Lung microvascular endothelial cell (primary cell): ENCODE measurements at regions not wholly inside any gene's neighbourhood (a gene's known extent, or its start where the extent isn't known, plus 50 kb on each side); places are given as distances from the start of the nearest gene placed in this dataset.

Experiments used
- DNase-seq, 2 donors: peaks; one replicate each; pipeline versions ENCODE4 v3.0.0 to v3.0.0-alpha.2; 2010; ENCODE audit warnings: low read depth in 2 of 2

DNA sequence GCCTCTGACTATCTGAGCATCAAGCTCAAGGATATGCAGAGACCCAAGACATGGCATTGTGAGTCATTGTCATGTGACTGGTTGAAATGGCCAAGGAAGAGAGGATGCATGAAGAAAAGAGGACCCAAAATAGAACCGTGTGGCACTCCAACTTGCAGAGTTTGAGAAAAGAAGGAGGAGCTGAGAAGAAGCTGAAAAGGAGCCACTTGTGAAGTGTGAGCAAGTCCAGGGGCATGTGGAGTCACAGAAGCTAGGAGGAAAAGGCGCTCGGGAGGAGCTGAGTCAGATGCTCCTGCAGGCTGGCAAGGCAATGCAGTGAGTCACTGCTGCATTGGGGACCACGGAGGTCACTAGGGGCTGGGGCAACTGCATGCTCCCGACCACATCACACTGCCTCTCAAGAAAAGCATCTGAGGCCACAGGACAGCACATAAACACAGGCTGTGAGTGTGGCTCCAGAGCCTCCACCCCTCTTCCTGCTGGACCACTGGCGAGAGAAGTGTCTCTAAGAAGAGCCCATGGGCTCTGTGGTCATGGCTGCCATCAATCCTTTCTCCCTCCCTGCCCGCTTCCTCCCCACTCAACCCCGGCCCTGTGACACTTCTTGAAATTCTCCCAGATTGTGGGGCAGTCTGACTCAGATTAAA, 197.6 kb downstream of the DRD1 start:
- DNase-seq = no peak

DNA sequence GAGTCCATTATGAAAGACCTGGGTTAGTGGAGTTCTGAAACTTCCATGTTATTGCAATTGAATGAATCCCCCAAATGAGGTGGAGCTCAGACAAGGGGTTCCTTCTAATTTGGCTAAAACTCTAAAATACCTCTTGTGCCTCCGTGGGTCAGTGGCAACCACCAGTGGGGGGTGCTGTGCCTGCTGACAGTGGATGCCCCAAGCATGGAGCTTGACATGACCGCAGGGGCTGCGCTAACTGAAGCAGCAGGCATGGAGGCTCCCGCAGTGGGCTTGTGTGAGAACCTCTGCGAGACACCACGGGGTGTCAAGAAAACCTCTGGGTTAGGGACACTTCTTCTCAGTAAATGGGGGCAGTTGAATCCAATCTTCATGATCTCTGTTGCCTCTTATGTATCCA, 200.5 kb downstream of the DRD1 start:
- DNase-seq = no peak

DNA sequence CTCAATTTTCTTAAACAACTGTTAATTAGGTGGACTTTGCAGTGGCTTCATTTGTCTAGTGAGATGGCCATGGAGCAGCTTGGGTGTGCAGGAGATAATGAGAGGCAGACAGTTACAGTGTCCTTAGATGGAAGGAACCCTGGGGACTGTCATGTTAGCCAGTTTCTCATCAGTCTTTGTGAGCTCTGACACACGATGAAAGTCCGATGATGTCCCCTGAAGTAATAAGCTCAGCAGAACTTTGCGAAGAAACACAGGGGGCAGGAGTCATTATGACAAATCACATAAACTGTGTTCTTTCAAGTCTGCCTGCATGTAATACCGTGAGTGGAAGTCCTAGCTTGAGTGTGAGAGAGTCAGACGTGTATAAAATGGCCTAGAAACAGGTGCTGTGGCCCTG, 201.8 kb downstream of the DRD1 start:
- no peak for DNase-seq

DNA sequence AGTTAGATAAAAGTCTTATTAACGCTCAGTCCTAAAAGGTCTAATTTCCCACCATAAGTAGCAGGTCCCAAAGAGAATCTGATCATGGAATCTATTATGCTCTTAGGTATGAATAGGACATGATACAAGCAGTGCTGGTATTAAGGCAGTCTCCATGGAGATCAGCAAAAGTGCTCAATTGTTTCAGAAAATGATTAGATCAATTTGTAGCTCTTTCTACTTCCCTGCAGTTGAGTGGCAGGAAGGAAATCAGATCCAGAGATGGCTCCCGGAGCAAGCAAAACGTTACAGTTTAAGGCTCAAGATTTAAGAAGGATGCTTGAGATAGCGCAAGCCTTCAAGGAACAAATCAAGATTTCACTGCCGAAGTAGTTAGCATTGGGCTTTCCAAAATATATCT, 205.7 kb downstream of the DRD1 start:
- DNase-seq = no peak

DNA sequence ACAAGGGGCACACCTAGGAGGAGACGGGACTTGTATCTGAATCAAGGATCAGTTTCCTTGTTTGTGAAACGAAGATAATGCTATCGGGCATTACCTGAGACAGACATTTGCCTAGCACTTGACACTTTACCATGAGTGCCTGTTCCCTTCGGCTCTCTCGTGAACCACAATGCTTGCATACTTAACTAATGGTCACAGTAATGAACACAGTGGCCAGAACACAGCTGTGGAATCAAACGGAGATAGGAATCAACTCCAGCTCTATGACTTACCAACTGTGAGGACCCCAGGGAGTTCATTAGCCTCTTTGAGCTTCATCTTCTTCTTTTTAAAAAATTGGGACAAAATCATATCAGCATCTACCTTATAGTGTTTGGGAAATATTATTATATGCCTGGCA, 207.8 kb downstream of the DRD1 start:
- no peak for DNase-seq

DNA sequence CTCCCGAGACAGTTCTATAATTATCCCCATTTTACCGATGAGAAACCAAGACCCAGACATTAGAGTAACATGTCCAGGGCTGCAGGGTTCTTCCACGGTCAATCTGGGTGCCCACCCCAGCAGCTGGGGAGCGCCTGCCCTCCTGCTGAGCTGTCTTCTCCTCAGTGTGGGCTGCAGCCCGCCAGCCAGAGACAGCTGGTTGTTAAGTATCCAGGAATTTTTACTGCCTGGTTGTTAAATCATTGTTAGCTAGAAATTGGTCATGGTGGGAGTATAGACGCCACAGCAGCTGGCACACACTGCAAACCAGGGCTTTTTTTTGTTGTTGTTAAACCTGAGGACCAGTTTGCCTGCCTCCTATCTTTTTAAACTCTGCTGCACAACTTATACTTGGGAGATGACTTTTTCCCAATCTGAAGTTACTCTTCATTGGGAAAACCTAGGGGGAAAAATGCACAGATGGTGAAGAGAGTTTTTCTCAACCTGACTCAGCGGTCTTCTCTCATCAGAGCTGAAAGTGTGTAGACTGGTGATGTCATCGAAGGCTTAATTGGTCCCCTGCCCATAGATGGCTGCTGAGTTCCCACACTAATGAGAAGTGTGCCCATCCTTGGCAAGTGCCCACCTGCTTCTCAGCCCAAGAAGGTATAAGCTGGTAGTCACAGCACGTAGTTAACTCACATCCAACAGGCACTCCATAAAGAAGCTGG, 208.6 kb downstream of the DRD1 start:
- DNase-seq = no peak

DNA sequence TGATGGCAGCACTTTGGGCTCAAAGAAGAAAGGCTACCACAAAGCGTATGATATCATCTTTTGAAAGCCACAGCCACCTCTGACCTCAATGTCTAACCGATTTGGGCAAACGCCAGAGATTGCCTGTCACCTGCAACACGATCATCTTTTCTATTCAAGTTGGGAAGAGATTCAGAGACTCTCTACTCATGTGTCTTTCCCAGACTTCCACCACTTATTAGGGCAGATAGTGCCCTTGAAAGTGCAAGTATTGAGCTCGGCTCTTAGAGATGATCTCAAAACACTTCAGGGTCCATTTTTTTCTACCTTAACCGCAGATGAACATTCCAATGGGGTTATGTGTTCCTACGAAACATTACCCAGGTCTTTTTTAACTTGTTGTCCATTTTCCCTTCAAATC, 213.7 kb downstream of the DRD1 start:
- no peak for DNase-seq

DNA sequence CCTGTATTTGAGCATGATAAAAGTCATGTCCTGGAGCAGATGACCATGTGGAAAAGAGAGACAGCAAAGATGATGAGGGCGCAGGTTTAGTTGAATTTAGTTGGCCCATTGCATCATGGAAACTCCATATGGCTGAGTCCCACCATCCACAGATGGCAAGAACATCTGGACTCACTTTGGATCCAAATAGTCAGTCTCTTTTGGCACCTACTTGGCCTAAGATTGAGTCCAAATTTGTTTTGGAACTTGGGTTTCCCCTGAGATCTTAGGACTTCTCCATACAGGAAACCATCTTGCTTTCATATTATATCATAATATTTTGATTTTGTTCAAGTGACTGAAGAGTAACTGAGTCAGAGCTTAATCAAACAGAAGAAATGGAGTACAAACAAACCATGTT, 217.5 kb downstream of the DRD1 start:
- no peak for DNase-seq

DNA sequence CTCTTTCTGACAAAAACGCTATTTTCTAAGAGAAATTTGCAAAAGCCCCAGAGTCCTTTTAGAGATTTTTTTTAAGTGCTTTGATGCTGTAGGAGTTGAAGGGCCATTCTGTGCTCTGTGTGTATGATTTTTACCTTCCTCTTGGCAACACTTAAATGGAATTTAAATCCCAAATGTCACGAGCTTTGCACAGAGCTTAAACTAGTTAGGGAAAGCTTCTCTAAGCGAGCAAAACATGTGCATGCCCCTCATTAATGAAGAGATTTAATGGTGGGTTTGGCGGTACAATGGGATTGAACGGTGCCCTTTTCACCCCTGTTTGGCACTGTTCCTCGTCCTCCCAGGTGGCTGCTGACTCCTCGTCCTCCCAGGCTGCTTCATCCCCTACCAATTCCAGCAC, 220.7 kb downstream of the DRD1 start:
- DNase-seq = no peak

DNA sequence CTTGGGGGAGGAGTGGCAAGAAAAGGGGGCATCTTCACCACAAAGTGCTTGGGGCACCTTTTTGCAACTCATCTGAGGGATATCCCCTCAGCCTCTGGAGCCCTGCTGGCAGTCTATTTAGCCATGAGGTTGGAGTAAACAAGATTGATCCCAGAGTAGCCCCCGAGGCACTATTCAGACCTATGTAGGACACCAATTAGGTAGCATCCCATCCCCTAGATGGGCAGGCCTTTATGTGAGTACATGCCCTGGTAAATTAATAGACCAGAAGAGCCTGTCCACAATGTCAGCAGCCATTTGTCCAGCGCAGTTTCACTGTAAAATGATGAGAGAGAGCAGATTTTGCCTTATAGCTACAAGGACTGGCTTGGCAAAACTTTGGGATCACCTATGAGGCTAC, 221.4 kb downstream of the DRD1 start:
- no peak for DNase-seq

DNA sequence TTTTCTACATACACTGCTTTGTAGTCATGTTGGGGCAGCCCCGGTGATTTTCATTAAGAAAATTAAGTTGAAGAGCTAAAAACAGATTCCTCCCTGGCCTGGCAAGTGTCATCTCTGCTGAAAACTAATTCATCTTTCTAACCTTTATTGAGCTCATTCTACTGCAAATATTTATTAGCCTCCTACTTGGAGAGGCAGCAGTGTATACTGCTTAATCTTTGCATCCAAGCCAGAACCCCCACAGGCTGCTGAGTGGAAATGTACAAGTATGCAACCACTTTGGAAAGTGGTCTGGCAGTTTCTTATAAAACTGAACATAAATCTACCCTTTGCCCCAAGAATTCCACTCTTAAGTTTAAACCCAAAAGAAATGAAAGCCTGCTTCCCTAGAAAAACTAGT, 223.4 kb downstream of the DRD1 start:
- DNase-seq = no peak

DNA sequence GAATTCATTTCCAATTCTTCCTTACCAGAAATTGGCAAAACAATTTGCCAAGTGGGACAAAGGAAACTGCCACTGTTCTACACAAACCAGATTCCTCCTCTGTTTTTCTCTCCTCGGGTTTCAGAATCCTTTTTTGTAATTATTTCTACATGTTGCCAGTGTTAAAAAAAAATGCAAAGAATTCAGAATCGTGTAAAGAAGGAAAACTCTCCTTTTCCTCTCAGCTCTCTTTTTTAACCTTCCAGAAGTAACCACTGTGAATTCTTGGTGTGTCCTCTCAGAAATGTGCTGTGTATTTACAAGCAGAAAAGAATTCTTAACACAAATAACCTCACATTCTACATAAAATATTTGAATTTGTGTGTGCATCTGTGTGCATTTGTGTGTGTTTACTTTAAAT, 224.6 kb downstream of the DRD1 start:
- no peak for DNase-seq

DNA sequence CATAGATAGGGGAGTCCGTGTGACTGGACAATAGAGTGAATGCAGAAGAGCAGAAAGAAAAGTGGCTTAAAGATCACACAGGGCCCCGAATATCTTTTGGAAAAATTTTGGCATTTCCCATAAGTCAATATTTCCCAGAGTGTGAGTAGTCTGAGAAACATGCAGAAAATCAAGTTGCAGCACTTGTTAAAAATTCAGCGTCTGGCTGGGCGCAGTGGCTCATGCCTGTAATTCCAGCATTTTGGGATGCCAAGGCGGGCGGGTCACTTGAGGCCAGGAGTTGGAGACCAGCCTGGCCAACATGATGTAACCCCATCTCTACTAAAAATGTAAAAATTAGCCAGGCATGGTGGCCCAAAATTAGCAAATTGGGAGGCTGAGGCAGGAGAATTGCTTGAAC, 227.0 kb downstream of the DRD1 start:
- DNase-seq = no peak

DNA sequence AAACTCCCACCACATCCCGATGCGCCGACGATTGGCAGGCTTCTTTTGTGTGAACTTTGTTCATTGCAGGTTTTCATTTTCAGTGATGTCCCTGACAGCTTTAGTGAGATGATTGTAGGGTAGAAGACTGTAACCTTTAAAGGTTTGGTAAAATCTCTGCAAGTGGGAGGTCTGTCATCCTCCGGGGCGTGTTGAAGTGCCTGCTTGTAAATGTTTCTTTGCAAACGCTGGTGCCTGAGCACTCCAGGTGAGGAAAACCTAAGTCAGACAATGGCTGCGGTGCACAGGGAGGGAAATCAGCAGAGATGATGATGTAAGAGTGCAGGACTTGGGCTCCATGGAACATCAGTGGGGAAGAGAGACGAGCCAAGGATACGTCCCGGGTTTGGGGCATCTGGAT, 228.1 kb downstream of the DRD1 start:
- DNase-seq = no peak

DNA sequence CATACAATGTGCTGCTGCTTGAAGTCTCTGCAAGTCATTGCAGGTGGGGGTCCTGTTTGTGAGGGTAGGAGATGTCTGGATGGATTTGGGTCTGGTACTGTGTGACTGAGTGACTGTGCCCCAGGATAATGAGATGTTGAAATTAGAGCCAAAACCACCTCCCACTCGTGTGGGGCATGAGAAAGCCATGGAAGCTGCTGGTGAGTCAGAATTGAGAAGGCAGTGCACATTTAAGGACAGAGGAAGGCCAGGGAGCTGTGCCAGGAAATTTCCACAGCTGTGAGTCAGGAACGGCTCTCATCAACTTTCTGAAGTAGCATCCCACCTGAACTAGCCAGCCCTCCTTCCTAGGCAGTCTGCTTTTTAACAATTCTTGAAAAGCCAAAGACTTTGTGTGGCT, 229.8 kb downstream of the DRD1 start:
- DNase-seq = no peak

DNA sequence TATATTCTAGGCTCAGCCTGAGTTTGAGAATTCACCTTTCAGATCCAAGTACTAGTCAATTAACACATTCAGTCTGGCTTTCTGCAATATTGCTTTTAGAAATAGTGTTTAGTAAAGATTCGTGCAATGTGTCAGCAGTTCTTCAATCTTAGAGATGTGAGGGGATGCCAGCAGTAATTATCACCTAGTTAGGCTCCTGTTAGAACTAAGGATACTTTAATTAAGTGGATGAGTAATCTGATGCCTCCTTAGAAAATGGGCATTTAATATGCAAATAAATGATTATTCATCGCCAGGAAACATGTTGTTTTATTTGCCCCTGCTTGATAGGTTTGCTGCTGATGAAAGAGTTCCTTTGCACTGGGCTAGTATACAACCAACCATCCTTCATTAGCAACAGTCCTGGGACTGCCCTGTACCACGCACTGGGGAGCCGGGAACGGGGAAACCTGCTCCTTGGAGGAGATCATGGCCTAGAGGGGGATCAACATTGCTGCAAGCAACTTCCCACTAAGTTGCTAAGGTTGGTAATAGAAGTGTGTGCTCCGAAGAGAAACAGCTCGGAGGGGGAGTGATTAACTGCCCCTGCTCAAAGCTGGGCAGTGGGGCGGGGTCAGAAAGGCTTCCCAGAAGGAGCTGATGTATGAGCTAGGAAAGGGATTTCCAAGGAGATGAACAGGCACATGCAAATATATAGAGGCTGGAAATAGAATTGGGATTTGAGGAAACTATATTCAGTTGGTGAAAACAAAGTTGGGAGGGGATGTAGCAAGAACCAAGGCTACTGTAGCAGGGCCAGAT, 231.8 kb downstream of the DRD1 start:
- DNase-seq = no peak

DNA sequence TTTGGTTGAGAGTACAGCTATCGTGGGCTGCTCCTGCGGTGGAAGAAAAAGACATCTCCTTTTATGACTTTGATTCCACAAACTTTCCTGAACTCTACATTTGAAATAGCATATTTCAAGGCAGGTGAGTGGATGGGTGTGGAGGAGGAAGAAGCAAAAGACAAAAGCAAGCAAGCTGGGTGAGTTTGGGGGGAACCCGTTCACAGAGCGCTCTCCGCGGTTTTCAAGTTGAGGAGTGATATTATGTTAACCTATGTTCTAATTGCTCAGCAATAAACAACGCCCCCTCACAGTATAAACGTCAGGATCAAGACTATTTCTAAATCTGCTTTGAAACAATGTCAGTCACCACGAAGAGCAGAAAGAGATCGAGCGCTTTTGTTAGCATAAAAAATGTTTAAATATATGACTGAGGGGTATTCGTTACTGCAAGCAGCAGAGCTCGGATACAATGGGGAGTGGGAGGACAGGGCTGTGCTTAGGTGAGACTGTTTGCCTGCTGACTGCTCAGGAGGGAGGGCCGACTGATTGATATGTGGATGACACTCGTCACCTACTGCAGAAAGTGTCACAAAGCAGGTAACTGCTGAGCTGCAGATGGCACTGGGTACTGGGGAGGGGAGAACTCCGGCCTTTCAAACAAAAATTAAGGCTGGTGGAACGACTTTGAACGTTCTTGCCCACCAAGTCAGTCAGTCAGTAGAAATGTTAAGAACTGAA, 236.5 kb downstream of the DRD1 start:
- DNase-seq = no peak

DNA sequence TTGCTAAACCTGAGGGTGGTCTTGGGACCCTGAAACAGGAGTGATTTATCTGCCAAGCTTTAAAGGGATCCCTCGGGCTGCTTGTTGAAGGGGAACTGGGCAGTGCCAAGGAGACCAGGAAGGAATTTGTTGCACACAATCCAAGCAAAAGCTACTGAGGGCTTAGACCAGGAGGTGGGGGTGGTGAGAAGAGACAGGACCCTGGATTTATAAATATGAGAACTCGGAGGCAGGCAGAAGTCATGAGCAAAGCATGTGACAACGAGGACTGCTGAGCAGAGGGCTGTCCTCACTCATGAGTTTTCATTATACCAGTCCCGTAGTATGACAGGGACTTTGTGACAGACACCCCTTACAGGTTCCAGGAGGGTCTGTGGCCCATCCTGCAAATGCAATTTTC, 237.3 kb downstream of the DRD1 start:
- no peak for DNase-seq

DNA sequence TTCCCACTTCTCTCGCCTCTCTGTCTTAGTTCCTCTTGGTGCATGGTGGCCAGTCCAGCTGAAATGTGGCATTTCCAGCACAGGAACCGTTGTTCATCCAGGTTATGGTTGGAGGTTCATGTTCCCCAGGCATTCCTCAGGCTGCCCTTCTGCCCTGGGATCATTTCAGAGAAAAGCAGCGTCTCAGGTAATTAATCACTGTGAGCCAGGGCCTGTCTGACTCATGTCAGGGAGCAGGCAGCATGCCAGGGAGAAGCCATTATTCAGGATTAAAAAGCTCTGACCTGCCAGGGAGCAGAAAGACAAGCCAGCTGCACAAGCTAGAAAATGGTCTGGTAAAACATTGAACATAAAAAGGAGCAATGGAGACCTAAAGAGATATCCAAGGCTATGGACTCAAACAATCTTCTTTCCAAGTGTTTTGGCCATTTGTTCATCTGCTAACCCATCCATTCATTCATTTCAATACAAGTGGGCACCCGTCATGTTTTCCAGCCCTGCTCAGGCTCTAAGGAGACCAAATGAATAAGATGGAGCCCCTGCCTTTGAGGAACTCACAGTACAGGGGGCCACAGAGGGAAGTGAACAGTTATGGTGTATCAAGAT, 241.4 kb downstream of the DRD1 start:
- DNase-seq = no peak

DNA sequence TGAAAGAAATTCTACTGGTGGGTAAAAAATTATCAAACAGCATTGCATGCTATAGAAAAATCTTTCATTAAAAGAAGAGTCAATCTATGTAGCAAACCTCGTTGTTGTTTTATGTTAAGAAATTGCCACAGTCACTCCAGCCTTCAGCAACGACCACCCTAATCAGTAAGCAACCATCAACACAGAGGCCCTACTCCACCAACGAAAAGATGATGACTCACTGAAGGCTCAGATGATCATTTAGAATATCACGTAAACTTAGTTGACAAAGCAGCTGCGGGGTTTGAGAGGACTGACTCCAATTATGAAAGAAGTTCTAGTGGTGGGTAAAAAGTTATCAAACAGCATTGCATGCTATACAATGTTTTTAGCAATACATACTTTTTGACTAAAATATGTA, 242.6 kb downstream of the DRD1 start:
- no peak for DNase-seq

DNA sequence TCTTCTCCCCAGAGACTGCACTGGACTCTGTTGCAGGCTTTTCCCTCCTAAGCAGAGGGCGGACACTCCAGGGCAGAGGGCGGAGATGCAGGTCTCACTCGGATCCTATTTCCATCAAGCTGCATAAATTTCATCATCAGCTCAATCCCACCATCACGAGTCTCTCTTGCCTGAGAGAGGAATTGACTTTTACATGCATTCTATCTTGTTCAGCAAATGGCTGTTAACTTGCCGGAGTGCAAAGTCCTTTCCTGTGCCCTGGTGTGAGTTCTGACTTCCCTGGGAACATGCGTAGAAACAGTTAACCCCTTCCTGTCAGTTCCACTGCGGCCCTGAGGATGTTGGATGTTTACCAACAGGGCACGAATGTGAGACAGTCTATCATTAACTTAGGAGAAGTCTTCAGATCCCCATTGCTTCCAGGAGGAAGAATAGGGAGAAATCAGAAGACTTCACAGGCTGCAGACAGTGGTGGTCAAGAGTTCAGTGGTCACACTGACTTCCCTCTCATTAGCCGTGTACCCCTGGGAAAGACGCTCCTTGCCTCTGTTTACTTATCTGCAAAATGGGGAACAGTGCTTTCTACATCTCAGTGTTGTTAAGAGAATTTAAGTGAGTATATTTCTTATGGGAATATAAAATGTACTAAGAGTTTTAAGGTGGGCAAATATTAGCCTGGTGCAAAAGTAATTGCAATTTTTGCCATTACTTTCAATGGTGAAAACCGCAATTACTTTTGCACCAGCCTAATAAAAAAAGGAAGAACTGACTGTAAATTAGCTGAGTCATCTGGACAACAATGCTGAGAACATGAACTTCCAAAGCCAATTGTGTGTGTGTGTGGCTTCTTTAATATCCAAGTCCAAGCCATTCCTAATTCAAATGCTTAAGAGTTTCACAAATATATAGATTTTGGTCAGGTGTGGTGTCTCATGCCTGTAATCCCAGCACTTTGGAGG, 248.0 kb downstream of the DRD1 start:
- DNase-seq = no peak
